Heart left ventricle (tissue), 16 donors: ENCODE measurements at regions not wholly inside any gene's neighbourhood (a gene's known extent, or its start where the extent isn't known, plus 50 kb on each side); places are given as distances from the start of the nearest gene placed in this dataset.
"Not testable (repeated sequence)": the region's sequence is repeated elsewhere in the genome, so short reads cannot be mapped to it uniquely, and the experiment has no call there.

Experiments
- ATAC-seq, 4 donors: fragments of 200-7000 bp; cut with Tn5 transposase; one replicate each; pipeline ENCODE4 v1.9.1; 2020 to 2022; ENCODE audit warnings: moderate library complexity in 4 of 4, mild to moderate bottlenecking in 3 of 4, moderate number of reproducible peaks in 1 of 4
- DNase-seq, 5 donors: peaks; one replicate each; pipeline ENCODE4 v3.0.0-alpha.2; 2020
- H3K27ac ChIP-seq, 12 donors: fragments of 200-600 bp; sonication (generic) in 4 of 12; one replicate each; pipeline versions ENCODE4 v1.5.0 to v1.8.0; 2016 to 2022; ENCODE audit warnings: mild to moderate bottlenecking in 2 of 12
- H3K27me3 ChIP-seq, 9 donors: fragments of 200-600 bp; sonication (generic) in 2 of 9; one replicate each; pipeline versions ENCODE4 v1.5.1 to v1.8.0; 2016 to 2022; ENCODE audit warnings: mild to moderate bottlenecking in 3 of 9
- H3K36me3 ChIP-seq, 9 donors: fragments of 200-600 bp; sonication (generic) in 2 of 9; one replicate each; pipeline versions ENCODE4 v1.5.0 to v1.8.0; 2018 to 2022; ENCODE audit warnings: mild to moderate bottlenecking in 2 of 9
- H3K4me1 ChIP-seq, 12 donors: fragments of 200-600 bp; sonication (generic) in 4 of 12; one replicate each; pipeline versions ENCODE4 v1.5.0 to v1.8.0; 2016 to 2022; ENCODE audit warnings: mild to moderate bottlenecking in 3 of 12
- H3K4me3 ChIP-seq, 12 donors: fragments of 200-600 bp; sonication (generic) in 4 of 12; one replicate each; pipeline versions ENCODE4 v1.5.0 to v1.8.0; 2017 to 2022; ENCODE audit warnings: mild to moderate bottlenecking in 9 of 12, moderate library complexity in 4 of 12
- H3K9me3 ChIP-seq, 12 donors: fragments of 200-600 bp; sonication (generic) in 4 of 12; one replicate each; pipeline versions ENCODE4 v1.5.0 to v1.8.0; 2016 to 2022; ENCODE audit warnings: mild to moderate bottlenecking in 1 of 12
- CTCF ChIP-seq, 12 donors: fragments of 200-600 bp; sonication (generic) in 4 of 12; IDR thresholded peaks; one replicate each; pipeline versions ENCODE4 v1.5.0 to v1.8.0; 2018 to 2022; ENCODE audit warnings: antibody characterized with exemption in 12 of 12, mild to moderate bottlenecking in 5 of 12
- POLR2A ChIP-seq, 2 donors: fragments of 450-650 bp; IDR thresholded peaks; one replicate each; pipeline ENCODE4 v1.6.1; 2017; ENCODE audit warnings: antibody characterized with exemption in 2 of 2, mild to moderate bottlenecking in 2 of 2, moderate library complexity in 2 of 2
- WGBS, 4 donors: extraction: QIAGEN DNeasy Blood & Tissue Kit in 2 of 4; methylation state at CpG; one replicate each; pipeline versions ENCODE4 v1.1.5 to v1.1.7; 2013 to 2018; 5-methylcytosine and 5-hydroxymethylcytosine counted together
- intact Hi-C, 10 donors: fragments of 100-400 bp; cut with DNase I; formaldehyde crosslinking; loops; one replicate each; pipeline versions ENCODE4 v1.11.1 to v1.14.2; 2022
- donor health status: ischemic (EF 13 %, LVEDD 7.1; RV severe dilation, severe dysfunction).
- donor health status: healthy with polysubstance abuse.
- donor health status: DM: no; HTN: yes; CAD: no.
- donor health status: DM: no; HTN: no; CAD: no.
- donor health status: ischemic (EF 25% LVEDD 6.9; RV normal size, moderate dysfunction).
- donor health status: ischemic (EF 25% LVEDD 5.7; RV mildly dilated, moderate dysfunction).
- donor health status: healthy.
- donor health status: DM: yes; HTN: yes; CAD: no.
- donor health status: ischemic (EF 35%, LVEDD 5.7; RV mildly dilated, moderate dysfunction).
- donor health status: nonischemic (EF 11% LVEDD 7.7; RV severe dilation, severe dysfunction).
- donor health status: DM: yes; HTN: yes; CAD: no.
- donor health status: PGD.
- donor health status: ischemic (EF 29% LVEDD 5.4; RV normal size, mild dysfunction).
- donor health status: nonischemic (EF 23%, LVEDD 6.1; RV moderate dilation, normal function).

GRCh38 chr13:27362064-27362751 lies 62.2 kb upstream of the GTF3A start:
- peak; percentile 85 to 96 (median 95) for ATAC-seq
- intact Hi-C loops = loop anchor here (1.0 to 5.0 kb wide), 7 partner anchors 415 to 623 kb away; no protein-coding TSS in a partner anchor
- Histone ChIP-seq H3K9me3 (no peaks in the 10 kb centered on the region), H3K4me3 (peak overlapping the region in 11 of 12 donors; percentile 17 to 62 (median 50)), H3K4me1 (peaks cover 0 to 9% (median 5%) of the 10 kb centered on the region in 12 donors), H3K36me3 (no peaks in the 10 kb centered on the region), H3K27ac (no peak overlapping the region), H3K27me3 (peaks cover 0 to 15% (median 0%) of the 10 kb centered on the region in 9 donors)
- no peak for TF ChIP-seq POLR2A (IDR thresholded peaks at IDR 0.05)
- peak; percentile 84 to 98 (median 94) for TF ChIP-seq CTCF (IDR thresholded peaks at IDR 0.05)
- peak; percentile 77 to 92 (median 84) for DNase-seq
- 2 to 4% (median 4%) methylated on average over 27 to 36 of the region's 36 CpGs for WGBS, 4 donors

- not testable (repeated sequence) for H3K36me3 ChIP-seq, DNase-seq, H3K9me3 ChIP-seq, ATAC-seq, H3K4me1 ChIP-seq, H3K27ac ChIP-seq, H3K4me3 ChIP-seq
- peaks cover 0 to 15% (median 0%) of the 10 kb centered on the region in 9 donors for H3K27me3 ChIP-seq
- intact Hi-C loops = loop anchor here in 8 of 10 donors (2.0 to 5.0 kb wide), 5 partner anchors 416 to 621 kb away; no protein-coding TSS in a partner anchor
- WGBS, 4 donors = 80 to 89% (median 85%) methylated on average over 5 of the region's 5 CpGs
Measured at GRCh38 chr13:27363637-27364036, 60.8 kb upstream of the GTF3A start.

- ATAC-seq (no peak), DNase-seq (no peak)
- WGBS, 4 donors = 70 to 83% (median 76%) methylated on average over 5 of the region's 5 CpGs
- H3K4me1 ChIP-seq = peaks cover 0 to 2% (median 0%) of the 10 kb centered on the region in 12 donors
- H3K9me3 ChIP-seq = no peaks in the 10 kb centered on the region
- no peak overlapping the region for H3K27ac ChIP-seq
- TF ChIP-seq CTCF (IDR thresholded peaks at IDR 0.05) = no peak
- TF ChIP-seq POLR2A (IDR thresholded peaks at IDR 0.05) = no peak
- peaks cover 0 to 27% (median 9%) of the 10 kb centered on the region in 9 donors for H3K27me3 ChIP-seq
- intact Hi-C loops = no loop called here
- no peak overlapping the region for H3K4me3 ChIP-seq
- H3K36me3 ChIP-seq = no peaks in the 10 kb centered on the region
Measured at GRCh38 chr13:27367570-27367969, 56.8 kb upstream of the GTF3A start.

GRCh38 chr13:27370305-27370872 lies 54.0 kb upstream of the GTF3A start:
- ATAC-seq = no peak
- Histone ChIP-seq H3K4me1 (peaks cover 0 to 2% (median 0%) of the 10 kb centered on the region in 12 donors), H3K9me3 (no peaks in the 10 kb centered on the region), H3K4me3 (no peak overlapping the region), H3K36me3 (no peaks in the 10 kb centered on the region), H3K27me3 (peaks cover 0 to 39% (median 19%) of the 10 kb centered on the region in 9 donors), H3K27ac (no peak overlapping the region)
- WGBS, 4 donors = 81 to 92% (median 88%) methylated on average over 12 of the region's 12 CpGs
- intact Hi-C loops = loop anchor here in 8 of 10 donors (5.0 to 10.0 kb wide), 5 partner anchors 162 to 612 kb away; no protein-coding TSS in a partner anchor
- TF ChIP-seq POLR2A (IDR thresholded peaks at IDR 0.05) (no peak), CTCF (IDR thresholded peaks at IDR 0.05) (no peak)
- DNase-seq = no peak
